IPS-NIHi7 (cell line): ENCODE measurements at regions not wholly inside any gene's neighbourhood (a gene's known extent, or its start where the extent isn't known, plus 50 kb on each side); places are given as distances from the start of the nearest gene placed in this dataset.

Source experiments
- DNase-seq: peaks from one replicate; pipeline ENCODE4 v3.0.0; 2012; ENCODE audit warnings: mixed read lengths; ENCODE audit errors: extremely low spot score

DNA sequence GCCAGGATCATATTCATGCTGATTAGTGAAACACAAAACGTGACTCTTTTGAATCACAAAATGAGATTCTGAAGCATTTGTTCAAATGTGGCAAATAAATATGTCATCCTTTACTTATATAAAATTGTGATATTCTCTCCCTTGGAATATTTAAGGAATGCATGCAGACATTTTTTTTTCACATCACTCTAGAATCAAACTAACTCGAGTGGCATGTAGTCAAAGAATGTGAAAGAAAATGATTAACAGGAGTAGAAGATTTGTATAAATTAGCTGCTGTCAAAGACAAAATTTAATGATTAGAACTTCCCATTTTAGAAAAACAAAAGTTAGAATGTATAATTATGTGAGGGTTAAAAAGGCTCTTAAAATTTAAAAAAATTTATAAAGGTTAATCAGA, 721.0 kb upstream of the FAM98A start:
- DNase-seq = no peak

DNA sequence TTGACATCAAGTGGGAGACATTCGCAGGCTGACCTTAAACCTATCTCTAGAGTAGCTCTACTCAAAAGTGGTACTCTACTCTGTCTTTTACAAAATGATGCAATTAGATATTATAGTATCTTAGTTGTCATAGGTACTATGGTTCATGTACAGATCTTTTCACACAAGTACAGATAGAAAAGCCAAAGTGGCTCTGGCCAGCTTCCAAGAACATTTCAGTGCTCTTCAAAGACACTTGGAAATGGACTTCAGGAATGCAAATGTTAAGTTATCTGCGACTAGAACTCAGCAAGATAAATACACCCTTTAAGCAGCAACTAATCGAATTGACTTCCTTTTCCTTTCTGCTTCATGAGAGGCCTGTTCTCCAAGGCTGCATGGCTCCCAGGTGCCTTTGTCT, 718.7 kb upstream of the FAM98A start:
- no peak for DNase-seq

DNA sequence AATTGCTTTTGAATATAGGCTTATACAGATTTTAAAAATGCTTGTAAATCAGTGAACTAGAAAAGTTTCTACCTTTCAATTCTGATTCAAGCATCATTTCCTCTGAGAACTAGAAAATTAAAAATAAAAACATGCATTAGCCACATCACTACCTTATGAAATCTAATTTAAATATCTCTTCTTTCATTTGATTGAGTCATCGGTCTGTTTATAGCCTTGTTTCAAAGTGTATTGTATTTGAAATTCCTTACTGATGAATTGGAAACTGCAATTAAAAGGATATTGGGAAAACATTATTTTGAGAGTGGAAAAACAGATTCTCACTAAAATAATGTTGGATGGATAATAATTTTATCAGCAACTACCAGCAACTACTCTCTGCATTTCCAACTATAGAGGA, 717.7 kb upstream of the FAM98A start:
- no peak for DNase-seq

GRCh38 chr2:34311816-34312215, 712.7 kb upstream of the FAM98A start:
- DNase-seq = no peak

- DNase-seq = no peak
These were observed 709.0 kb upstream of the FAM98A start for GRCh38 chr2:34308140-34308539.

DNA sequence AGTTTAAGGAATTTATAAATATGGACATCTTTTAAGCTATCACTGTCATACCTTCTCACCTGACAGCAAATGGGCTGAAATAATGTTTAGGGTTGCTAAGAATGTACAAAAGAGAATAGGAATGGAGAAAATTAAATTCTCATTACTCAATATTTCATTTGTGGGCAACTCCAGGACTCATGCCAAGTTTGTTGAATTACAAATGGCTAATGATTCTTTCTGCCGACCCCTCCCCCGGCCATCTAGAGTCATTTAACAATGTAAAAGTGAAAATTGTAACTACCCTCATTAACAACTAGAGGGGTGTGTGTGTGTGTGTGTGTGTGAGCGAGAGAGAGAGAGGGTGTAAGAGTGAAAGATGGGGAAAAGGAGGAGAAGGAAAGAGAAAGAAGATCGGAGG, 708.5 kb upstream of the FAM98A start:
- no peak for DNase-seq

- DNase-seq = no peak
These were observed 707.6 kb upstream of the FAM98A start for GRCh38 chr2:34306745-34307144.

GRCh38 chr2:34305587-34305986, 706.5 kb upstream of the FAM98A start:
- no peak for DNase-seq

- DNase-seq = no peak
These were observed 695.9 kb upstream of the FAM98A start for GRCh38 chr2:34294961-34295360.

DNA sequence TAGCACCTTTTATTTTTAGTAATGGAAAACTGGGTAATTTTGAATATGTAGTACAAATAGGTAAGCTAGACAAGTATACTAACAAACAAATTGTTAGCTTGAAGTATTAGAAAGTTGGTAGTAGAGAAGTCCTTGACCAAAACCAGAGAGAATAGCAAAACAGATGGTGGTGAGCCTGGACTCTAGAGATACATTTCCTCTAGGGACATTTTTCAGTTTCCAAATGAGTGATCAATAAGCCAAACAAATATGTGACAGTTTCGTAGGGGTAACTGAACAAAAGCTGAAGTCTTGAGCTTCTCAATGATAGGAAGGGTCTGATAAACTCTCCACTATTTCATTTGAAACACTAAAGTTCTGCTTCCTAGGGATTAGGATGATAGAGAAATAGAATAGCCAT, 692.0 kb upstream of the FAM98A start:
- no peak for DNase-seq

- DNase-seq = no peak
These were observed 688.9 kb upstream of the FAM98A start for GRCh38 chr2:34288016-34288415.

- DNase-seq = no peak
These were observed 681.5 kb upstream of the FAM98A start for GRCh38 chr2:34280606-34281005.

DNA sequence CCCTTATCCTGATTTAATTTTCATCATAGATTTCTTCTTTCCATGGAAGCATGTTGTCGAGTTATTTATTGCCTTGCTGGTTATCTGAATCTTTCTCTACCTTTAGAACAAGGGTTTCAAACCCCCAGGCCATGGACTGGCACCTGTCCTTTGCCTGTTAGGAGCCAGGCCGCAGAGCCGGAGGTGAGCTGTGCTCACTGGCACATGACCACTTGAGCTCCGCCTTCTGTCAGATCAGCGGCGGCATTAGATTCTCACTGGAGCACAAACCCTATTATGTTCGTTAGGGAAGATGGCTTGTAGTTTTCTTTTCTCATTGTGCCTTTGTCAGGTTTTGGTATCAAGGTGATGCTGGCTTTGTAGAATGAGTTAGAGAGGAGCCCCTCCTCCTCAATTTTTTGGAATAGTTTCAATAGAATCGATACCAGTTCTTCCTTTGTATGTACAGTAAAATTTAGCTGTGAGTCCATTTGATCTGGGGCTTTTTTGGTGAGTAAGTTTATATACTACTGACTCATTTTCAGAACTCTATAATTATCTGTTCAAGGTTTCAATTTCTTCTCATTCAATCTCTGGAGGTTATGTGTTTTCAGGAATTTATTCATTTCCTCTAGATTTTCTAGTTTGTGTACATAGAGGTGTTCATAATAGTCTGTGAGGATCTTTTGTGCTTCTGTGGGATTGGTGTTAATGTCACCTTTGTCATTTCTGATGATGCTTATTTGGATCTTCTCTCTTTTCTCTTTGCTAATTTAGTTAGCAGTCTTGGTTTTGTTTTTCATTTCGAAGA, 668.0 kb upstream of the FAM98A start:
- no peak for DNase-seq

DNA sequence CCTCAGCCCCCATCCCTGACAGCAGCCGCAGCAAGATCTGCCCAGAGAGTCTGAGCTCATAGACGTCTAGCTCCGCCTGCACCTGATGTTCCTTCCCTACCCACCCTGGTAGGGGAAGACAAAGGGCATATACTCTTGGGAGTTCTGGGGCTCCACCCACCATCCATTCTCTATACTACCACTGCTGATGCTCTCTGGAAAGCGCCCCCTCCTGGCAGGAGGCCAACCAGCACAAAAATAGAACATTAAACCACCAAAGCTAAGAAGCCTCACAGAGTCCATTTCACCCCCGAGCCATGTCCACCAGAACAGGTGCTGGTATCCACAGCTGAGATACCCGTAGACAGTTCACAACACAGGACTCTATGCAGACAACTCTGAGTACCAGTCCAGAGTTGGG, 662.6 kb upstream of the FAM98A start:
- no peak for DNase-seq

GRCh38 chr2:34254272-34254878, 655.3 kb upstream of the FAM98A start:
- DNase-seq = no peak

DNA sequence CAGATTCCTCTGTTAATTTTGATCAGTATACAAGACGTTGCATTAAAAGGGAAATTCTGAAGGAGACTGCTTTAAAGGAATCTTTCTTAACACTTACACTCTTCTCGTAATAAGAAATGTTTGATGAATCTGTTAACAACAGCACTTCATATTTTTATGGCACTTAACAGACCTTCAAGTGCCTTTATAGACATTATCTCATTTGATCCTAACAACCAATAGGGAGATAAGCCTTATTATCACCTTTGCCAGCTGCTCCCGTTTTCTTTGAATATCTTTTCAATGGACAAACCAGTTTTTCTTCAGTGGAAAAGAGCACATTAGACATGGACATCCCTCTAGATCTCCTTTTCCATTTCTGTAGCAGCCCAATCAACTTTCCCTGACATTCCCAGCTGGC, 653.0 kb upstream of the FAM98A start:
- no peak for DNase-seq

- no peak for DNase-seq
These were observed 652.5 kb upstream of the FAM98A start for GRCh38 chr2:34251578-34251977.

DNA sequence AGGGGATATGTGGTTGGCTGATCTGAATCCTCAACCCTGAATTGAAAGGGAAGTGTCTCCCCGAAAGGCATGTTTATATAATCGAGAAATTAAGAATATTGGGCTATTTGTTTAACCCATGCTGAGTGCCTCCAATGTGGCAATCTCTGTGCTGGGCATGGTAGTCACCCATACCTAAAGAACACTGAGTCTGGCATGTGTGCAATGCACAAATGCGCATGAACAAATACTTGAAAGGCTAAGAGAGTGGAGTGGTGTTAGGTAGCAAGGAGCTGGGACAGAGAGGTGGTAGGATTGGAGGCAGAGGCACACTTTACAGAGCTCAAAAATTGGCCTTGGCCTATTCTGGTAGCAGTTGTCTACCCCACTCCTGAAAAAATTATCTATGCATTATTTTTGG, 645.1 kb upstream of the FAM98A start:
- no peak for DNase-seq

GRCh38 chr2:34242763-34243123, 643.6 kb upstream of the FAM98A start:
- no peak for DNase-seq

DNA sequence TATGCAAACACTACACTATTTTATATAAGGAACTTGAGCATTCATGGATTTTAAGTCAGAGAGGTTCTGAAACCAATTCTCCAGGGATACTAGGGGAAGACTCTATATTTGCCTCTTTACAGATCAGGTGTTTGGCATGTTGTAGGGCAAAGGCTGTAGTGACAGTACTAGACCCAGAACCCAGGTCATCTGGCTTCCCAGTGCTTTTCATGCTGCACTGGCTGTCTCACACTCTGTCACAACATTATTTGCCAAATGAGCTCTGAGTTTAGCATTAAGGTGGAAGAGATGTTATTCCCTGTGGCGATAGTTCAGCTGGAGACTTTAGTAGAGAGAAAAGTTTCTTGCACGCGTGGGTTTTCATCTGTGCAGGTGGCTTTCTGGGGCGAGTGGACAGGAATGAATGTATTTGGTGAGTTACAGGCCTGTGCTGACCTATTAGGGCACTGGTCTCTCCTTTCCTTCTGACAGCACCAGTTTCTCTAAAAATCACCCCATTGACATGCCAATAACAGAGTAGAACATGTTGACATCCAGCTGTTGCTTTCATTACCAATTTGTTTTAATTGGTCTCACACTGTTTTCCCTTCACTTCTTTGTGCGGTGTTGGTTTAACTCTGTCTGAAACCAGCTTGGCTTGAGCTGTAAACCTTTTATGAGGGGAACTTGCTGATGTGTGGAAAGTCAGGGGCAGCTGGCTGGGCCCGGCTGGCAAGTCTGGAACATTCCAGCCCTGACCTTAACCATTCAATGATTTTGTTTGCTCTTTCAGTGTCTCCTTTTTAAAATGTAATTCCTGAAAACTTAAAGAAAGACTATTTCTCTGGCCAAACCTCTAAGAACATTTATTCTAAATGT, 643.0 kb upstream of the FAM98A start:
- no peak for DNase-seq

DNA sequence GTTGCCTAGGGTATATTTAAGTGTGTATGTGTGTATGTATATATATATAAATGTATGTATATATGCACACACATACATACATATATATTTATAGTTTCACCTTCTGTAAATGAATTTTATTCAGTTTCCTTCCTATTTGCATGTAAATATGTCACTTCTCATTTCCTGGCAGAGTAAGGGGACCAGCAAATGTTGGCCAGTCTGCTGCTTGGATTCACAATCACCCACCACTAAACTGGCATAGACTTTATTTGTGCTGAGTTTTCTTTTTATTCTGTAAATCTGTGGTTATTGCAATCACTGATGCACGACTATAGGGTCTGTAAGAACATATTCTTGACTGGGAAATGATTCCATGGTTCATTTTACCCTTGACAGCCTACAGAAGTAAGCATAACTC, 640.4 kb upstream of the FAM98A start:
- DNase-seq = no peak

DNA sequence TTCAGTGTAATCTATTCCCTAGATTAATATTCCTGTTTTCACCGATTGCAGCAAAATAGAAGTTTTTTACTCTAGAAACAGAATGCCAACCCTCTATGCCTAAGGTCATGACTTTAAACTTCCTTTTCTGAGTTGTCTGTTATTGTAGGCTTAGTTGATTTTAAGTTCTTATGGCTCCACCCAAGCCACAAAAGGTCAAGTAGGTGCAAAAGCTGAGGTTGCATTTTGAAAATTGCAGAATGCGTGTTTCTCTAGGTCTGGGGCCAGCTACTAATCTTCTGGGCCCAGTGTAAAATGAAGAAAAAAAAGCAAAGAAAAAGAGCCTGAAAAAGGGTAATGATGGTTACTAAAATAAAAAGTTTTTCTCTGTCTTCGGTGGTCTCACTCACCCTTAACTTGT, 635.7 kb upstream of the FAM98A start:
- DNase-seq = no peak

DNA sequence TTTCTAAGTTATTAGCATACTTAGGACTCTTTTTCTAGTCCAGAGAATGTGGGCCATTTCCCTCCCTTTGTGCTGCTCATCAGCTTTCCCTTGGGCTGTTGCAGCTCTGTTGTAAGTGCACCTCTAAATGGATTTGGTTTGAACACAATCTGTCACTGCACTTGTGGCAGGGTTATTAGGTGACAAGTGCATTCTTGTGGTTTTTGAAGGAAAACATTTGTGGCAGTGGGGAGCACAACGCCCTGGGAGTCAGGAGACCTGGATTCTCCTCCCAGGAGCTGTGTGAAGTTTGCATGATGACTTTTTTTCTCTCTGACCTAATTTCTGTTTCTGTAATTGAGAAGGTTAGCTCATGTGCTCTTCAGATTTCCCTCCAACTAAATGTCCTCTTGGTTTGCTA, 630.9 kb upstream of the FAM98A start:
- no peak for DNase-seq
